ENCODE measurements at regions not wholly inside any gene's neighbourhood (a gene's known extent, or its start where the extent isn't known, plus 50 kb on each side); places are given as distances from the start of the nearest gene placed in this dataset.

DNA sequence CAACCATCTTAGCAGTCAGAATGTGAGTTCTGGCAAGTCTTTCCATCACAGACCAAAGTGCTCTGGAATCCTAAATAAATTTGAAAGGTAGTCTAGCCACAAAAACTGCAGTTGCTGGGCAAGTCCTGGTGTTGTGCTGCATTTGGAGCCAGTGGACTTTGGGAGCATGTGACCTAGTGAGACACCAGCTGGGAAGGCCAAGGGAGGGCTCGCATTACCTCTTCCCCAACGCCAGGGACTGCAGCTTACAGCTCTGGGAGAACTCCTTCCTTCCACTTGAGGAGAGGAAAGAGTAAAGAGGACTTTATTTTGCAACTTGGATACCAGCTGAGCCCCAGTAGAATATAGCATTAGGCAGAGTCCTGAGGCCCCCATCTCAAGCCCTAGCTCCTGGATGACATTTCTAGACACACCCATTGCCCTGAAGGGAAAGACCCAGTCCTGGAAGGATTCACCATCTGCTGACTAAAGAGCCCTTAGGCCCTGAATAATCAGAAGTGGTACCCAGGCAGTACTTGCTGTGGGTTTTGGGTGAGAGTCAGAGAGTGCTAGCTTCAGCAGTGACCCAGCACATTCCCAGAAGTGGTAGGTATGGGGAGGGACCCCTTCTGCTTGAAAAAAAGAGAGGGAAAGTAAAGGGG is 190.7 kb downstream of the NUF2 start:
- no peaks in the 10 kb centered on the region for H3K4me1 ChIP-seq
- no peak for DNase-seq (ENCODE audit: low spot score in 2 of 2)
- intact Hi-C loops (cut with DNase I; ENCODE audit: low total_unique reads) = no loop called here

DNA sequence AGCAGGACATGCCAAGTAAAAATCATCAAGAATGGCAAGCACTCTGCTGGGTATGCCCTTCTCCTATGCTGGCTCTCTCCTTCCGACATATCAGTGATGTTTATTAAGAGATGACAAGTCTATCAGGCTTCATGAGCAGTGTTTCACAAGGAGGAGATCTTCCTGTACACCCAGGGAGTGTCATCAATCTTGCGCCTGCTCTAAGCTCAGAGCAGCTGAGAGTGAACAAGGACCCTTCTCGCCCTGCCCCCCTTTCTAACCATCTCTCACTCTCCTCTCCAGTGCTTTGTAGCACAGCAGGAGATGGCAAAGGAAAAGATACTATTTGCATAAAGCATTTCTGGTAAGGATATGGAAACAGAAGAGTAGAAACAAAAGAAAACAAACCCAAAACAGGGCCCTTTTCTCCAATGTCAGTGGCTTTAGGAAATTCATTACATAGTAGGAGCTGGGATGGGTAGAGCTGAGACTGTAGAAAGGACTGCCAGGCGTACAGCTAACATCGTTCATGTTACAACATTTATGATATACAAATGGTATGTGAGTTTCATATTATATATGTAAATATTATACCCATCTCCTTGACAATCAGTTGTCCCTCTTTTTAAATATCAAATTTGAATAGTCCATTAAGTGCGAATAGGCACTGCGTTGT is 201.7 kb downstream of the NUF2 start:
- H3K9me3 ChIP-seq = peaks cover 6 to 10% of the 10 kb centered on the region in 2 donors
- H3K4me1 ChIP-seq = no peaks in the 10 kb centered on the region
- no peak overlapping the region for H3K27ac ChIP-seq
- H3K36me3 ChIP-seq = no peaks in the 10 kb centered on the region
- H3K27me3 ChIP-seq = no peaks in the 10 kb centered on the region
- DNase-seq (ENCODE audit: low spot score in 2 of 2) = no peak
- TF ChIP-seq POLR2A (IDR thresholded peaks at IDR 0.05) = no peak
- TF ChIP-seq POLR2AphosphoS5 (IDR thresholded peaks at IDR 0.05) = no peak
- TF ChIP-seq, protein P1, sequence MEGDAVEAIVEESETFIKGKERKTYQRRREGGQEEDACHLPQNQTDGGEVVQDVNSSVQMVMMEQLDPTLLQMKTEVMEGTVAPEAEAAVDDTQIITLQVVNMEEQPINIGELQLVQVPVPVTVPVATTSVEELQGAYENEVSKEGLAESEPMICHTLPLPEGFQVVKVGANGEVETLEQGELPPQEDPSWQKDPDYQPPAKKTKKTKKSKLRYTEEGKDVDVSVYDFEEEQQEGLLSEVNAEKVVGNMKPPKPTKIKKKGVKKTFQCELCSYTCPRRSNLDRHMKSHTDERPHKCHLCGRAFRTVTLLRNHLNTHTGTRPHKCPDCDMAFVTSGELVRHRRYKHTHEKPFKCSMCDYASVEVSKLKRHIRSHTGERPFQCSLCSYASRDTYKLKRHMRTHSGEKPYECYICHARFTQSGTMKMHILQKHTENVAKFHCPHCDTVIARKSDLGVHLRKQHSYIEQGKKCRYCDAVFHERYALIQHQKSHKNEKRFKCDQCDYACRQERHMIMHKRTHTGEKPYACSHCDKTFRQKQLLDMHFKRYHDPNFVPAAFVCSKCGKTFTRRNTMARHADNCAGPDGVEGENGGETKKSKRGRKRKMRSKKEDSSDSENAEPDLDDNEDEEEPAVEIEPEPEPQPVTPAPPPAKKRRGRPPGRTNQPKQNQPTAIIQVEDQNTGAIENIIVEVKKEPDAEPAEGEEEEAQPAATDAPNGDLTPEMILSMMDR (IDR thresholded peaks at IDR 0.05) = no peak
- intact Hi-C loops (cut with DNase I; ENCODE audit: low total_unique reads) = no loop called here
- no peak overlapping the region for H3K4me3 ChIP-seq

More for the DNA sequence above, 190.7 kb downstream of the NUF2 start:
- Histone ChIP-seq H3K36me3 (no peaks in the 10 kb centered on the region), H3K27ac (no peak overlapping the region), H3K9me3 (no peaks in the 10 kb centered on the region), H3K4me3 (no peak overlapping the region), H3K27me3 (no peaks in the 10 kb centered on the region)
- TF ChIP-seq POLR2A (IDR thresholded peaks at IDR 0.05) = no peak
- TF ChIP-seq, protein P1 (IDR thresholded peaks at IDR 0.05) = no peak
- no peak for TF ChIP-seq POLR2AphosphoS5 (IDR thresholded peaks at IDR 0.05)

DNA sequence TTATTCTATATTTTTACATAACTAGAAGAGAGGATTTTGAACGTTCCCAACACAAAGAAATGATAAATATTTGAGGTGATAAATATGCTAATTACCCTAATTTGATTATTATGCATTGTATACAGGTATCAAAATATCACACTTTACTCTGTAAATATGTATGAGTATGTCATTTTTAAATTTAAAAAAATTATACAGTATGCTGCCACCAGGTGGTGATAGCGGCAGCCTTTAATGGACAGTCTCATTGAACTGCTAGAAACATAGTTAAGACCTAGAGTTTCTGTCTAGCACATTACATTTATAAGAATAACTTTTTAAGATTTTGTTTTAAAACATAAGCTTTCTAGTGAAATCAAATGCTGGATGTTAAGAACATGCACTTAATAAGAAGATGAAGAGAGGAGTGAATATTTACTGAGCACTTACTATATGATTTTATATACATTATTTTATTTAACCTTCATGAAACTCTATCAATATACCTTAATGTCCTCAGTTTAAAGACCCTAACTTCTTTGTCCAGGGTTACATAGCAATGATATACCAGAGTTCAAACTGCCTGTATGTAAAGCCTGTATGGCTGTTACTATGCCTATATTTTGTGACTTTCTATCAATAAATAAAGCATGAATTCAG is 207.1 kb downstream of the NUF2 start:
- Histone ChIP-seq H3K4me3 (no peak overlapping the region), H3K27me3 (no peaks in the 10 kb centered on the region)
- no peak for DNase-seq (ENCODE audit: low spot score in 2 of 2)

DNA sequence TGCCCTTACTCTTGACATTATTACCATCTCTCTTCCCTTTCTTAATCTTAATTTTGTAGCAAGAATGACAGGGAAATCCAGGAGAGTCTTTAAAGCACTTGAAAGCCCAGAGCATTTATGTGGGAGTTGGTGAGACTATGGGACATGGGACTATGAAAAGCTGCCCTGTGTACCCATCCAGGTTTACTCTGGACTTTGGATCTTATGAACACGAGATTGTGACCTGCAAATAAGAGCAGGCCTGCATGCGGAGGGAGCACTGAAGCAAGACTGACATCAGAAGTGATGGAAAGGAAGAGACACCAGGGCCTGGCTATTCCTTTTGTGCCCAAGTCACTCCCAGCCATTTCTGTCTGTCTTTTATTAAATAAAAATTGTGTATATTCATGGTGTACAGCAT is 209.6 kb downstream of the NUF2 start:
- Histone ChIP-seq H3K9me3 (no peaks in the 10 kb centered on the region), H3K36me3 (no peaks in the 10 kb centered on the region), H3K27ac (no peak overlapping the region), H3K27me3 (no peaks in the 10 kb centered on the region), H3K4me1 (no peaks in the 10 kb centered on the region), H3K4me3 (no peak overlapping the region)
- intact Hi-C loops (cut with DNase I; ENCODE audit: low total_unique reads) = no loop called here
- no peak for DNase-seq (ENCODE audit: low spot score in 2 of 2)
- TF ChIP-seq, protein P1 (IDR thresholded peaks at IDR 0.05) = no peak
- TF ChIP-seq POLR2A (IDR thresholded peaks at IDR 0.05) = no peak
- no peak for TF ChIP-seq POLR2AphosphoS5 (IDR thresholded peaks at IDR 0.05)

More for the DNA sequence above, 207.1 kb downstream of the NUF2 start:
- intact Hi-C loops (cut with DNase I; ENCODE audit: low total_unique reads) = no loop called here
- H3K36me3 ChIP-seq = no peaks in the 10 kb centered on the region
- TF ChIP-seq, protein P1 (IDR thresholded peaks at IDR 0.05) = peak; percentile 23 to 55 (median 31)
- no peak for TF ChIP-seq POLR2A (IDR thresholded peaks at IDR 0.05)
- H3K27ac ChIP-seq = no peak overlapping the region
- H3K9me3 ChIP-seq = no peaks in the 10 kb centered on the region
- no peaks in the 10 kb centered on the region for H3K4me1 ChIP-seq

DNA sequence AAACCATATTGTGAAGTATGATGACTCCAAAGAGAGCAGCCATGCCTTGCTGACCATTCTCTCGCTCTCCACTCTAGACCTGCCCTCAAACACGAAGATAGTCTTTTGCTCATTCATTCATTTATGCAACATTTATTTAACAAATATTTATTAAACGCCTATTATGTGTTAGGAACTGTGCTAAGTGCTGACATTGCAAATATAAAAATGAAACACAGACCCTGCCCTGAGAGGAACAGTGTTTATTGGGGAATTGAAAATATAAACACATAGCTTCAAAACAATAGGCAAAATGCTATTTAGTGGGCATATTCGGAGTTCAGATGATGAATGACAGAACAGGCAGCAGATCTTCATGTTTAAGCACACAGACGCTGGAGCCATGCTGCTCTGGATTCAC is 213.6 kb downstream of the NUF2 start:
- H3K36me3 ChIP-seq = no peaks in the 10 kb centered on the region
- no peak overlapping the region for H3K4me3 ChIP-seq
- no peak overlapping the region for H3K27ac ChIP-seq
- DNase-seq (ENCODE audit: low spot score in 2 of 2) = no peak
- H3K9me3 ChIP-seq = no peaks in the 10 kb centered on the region
- intact Hi-C loops (cut with DNase I; ENCODE audit: low total_unique reads) = no loop called here
- H3K4me1 ChIP-seq = no peaks in the 10 kb centered on the region
- TF ChIP-seq POLR2A (IDR thresholded peaks at IDR 0.05) (no peak), POLR2AphosphoS5 (IDR thresholded peaks at IDR 0.05) (no peak)
- TF ChIP-seq, protein P1 (IDR thresholded peaks at IDR 0.05) = no peak
- no peaks in the 10 kb centered on the region for H3K27me3 ChIP-seq
